IPS-20b (cell line): ENCODE measurements at regions not wholly inside any gene's neighbourhood (a gene's known extent, or its start where the extent isn't known, plus 50 kb on each side); places are given as distances from the start of the nearest gene placed in this dataset.

Experiments used
- H3K27ac ChIP-seq: one replicate; pipeline ENCODE4 v1.5.1; 2013; ENCODE audit warnings: low read length
- H3K27me3 ChIP-seq: 2 replicates; pipeline ENCODE4 v1.6.1; 2013; ENCODE audit warnings: mild to moderate bottlenecking, low read length, inconsistent platforms; ENCODE audit not compliant: insufficient read depth
- H3K36me3 ChIP-seq: 2 replicates; pipeline ENCODE4 v1.6.1; 2013; ENCODE audit warnings: low read depth, mild to moderate bottlenecking, inconsistent platforms, low read length, moderate library complexity; ENCODE audit not compliant: insufficient read depth
- H3K4me1 ChIP-seq: 2 replicates; pipeline ENCODE4 v1.6.1; 2013; ENCODE audit warnings: mild to moderate bottlenecking, control low read depth, inconsistent platforms, low read length, moderate library complexity; ENCODE audit not compliant: insufficient read depth
- H3K4me3 ChIP-seq: 2 replicates; pipeline ENCODE4 v1.5.1; 2013; ENCODE audit warnings: mild to moderate bottlenecking, low read length, inconsistent platforms
- H3K9ac ChIP-seq: 2 replicates; pipeline ENCODE4 v1.6.1; 2013; ENCODE audit warnings: low read depth, mild to moderate bottlenecking, inconsistent platforms, low read length, moderate library complexity
- H3K9me3 ChIP-seq: 2 replicates; pipeline ENCODE4 v1.6.1; 2013; ENCODE audit warnings: mild to moderate bottlenecking, low read depth, low read length, inconsistent platforms; ENCODE audit not compliant: insufficient read depth

- Histone ChIP-seq H3K9ac (no peak overlapping the region), H3K9me3 (no peaks in the 10 kb centered on the region), H3K4me1 (no peaks in the 10 kb centered on the region; the same call in 1 of the 2 replicates), H3K27ac (no peak overlapping the region), H3K36me3 (no peaks in the 10 kb centered on the region), H3K4me3 (no peak overlapping the region), H3K27me3 (no peaks in the 10 kb centered on the region)
Observed at GRCh38 chr9:106065136-106065535, 370.8 kb downstream of the TMEM38B start.

DNA sequence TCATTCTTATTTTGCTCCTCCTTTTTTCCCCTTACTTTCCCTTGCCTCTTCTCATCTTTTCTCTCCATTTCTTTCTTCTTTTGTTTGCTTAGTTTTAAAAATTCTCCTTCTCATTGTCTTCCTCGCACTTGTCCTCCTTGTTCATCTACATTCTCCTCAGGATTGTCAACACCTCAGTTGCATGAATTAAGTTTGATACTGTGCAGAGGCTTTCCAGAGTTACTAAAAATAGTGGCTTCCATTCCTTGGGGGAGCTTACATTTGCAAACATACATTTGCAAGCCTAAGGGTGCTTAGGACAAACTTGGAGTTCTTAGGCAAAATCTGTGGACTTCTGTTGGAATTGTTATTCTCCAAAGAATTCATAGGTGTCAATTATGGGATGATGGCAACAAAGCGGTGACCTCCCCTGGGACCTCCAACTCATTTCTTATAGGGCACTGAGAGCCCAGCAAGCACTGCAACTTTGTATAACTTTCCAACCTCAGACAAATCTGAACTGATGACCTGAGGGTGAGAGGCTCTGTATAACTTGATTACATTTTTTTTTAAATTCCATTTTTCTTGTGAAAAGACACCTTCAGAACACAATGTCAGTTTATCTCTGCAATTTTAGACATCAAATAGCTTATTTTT, 371.4 kb downstream of the TMEM38B start:
- Histone ChIP-seq H3K4me3 (no peak overlapping the region), H3K9me3 (no peaks in the 10 kb centered on the region), H3K36me3 (no peaks in the 10 kb centered on the region), H3K27ac (no peak overlapping the region), H3K27me3 (no peaks in the 10 kb centered on the region), H3K4me1 (no peaks in the 10 kb centered on the region; the same call in 1 of the 2 replicates), H3K9ac (no peak overlapping the region)

DNA sequence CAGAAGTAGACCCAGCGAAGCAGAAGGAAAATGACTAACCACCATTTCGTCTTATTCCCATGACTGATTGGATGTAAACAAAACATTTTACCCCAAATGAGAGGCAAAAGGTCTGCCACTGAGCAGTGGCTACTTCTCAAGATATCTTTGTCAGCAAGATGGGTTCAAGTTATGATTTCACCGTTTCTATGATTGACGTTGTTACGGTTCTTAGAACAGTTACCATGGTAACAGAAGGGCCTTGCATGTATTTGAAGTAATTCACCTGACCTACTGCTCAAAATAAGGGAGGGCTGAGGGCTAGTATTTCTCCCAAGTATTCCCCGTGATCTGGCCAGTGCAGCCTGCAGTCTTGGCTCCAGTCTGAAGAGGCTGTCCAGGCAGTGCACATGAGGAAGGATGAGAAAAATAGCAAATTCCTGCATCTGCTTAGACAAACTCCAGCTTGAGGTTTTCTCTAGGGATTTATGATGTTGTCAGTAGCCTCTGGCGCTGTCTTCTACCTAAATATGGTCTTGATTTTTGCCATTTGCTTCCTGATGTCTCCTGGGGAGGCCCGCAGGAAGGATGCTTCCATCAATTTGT, 372.7 kb downstream of the TMEM38B start:
- Histone ChIP-seq H3K9ac (no peak overlapping the region), H3K4me3 (no peak overlapping the region), H3K36me3 (no peaks in the 10 kb centered on the region), H3K27me3 (no peaks in the 10 kb centered on the region), H3K4me1 (no peaks in the 10 kb centered on the region; the same call in 1 of the 2 replicates), H3K9me3 (no peaks in the 10 kb centered on the region), H3K27ac (no peak overlapping the region)

DNA sequence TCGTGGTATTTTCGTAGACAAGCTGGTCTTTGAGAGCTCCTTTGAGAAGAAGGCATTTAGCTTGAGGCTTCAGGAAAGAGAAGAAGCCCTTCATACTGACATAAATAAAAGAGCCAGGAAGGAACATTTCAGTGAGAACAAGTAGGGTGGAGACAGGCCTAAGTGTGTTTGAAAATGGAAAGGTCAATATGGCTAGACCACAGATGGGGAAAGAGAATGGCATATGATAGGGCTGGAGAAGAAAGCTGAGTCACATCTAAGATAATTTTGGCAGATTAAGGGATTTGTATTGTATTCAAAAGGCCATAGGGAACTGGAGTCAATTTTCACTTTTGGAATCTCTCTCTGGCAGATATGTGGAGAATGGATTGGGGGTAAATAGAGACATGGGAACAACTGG, 374.9 kb downstream of the TMEM38B start:
- Histone ChIP-seq H3K4me1 (no peaks in the 10 kb centered on the region; the same call in 1 of the 2 replicates), H3K9ac (no peak overlapping the region), H3K27me3 (no peaks in the 10 kb centered on the region), H3K27ac (no peak overlapping the region), H3K9me3 (no peaks in the 10 kb centered on the region), H3K36me3 (no peaks in the 10 kb centered on the region), H3K4me3 (no peak overlapping the region)

- Histone ChIP-seq H3K27ac (no peak overlapping the region), H3K27me3 (no peaks in the 10 kb centered on the region), H3K9ac (no peak overlapping the region), H3K9me3 (no peaks in the 10 kb centered on the region), H3K36me3 (no peaks in the 10 kb centered on the region), H3K4me1 (no peaks in the 10 kb centered on the region), H3K4me3 (no peak overlapping the region)
Observed at GRCh38 chr9:106072421-106072820, 378.1 kb downstream of the TMEM38B start.

GRCh38 chr9:106074006-106074405, 379.7 kb downstream of the TMEM38B start:
- Histone ChIP-seq H3K36me3 (no peaks in the 10 kb centered on the region), H3K9ac (no peak overlapping the region), H3K9me3 (no peaks in the 10 kb centered on the region)

DNA sequence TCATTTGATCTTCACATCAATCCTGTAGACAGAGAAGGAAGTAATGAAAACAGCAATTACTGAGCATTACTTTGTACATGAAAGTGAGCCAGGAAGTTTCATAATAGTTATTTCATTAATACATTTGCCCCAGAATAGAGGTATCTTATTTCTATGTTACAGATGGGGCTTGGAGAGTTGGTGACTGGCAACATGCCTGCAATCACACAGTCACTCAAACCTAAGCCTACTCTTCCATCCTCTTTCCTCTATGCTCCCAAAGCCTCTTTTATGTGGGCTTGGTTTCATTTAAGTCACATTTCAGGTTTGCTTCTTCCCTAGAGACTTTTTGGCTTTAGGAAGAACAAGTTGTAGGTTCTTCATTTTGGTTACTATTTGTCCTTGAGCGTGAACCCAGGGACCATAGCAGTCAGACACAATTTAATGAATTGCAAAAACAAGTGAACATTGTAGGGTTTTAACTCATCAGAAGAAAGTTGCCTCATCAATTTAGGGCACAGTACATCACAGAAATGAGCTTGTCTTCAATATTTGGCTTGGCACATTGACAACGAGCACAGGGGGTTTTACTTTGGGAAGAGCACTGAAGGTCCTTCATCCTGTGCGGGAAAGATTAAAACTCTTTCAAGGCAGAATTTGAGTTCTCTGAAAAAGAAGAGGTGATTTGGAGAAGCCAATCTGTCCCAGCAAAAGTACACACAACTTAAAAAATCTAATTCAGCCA, 381.1 kb downstream of the TMEM38B start:
- no peaks in the 10 kb centered on the region for H3K4me1 ChIP-seq
- no peak overlapping the region for H3K27ac ChIP-seq
- no peaks in the 10 kb centered on the region for H3K36me3 ChIP-seq
- no peak overlapping the region for H3K9ac ChIP-seq
- H3K9me3 ChIP-seq = no peaks in the 10 kb centered on the region
- H3K27me3 ChIP-seq = no peaks in the 10 kb centered on the region
- no peak overlapping the region for H3K4me3 ChIP-seq

More at GRCh38 chr9:106074006-106074405, 379.7 kb downstream of the TMEM38B start:
- Histone ChIP-seq H3K4me1 (no peaks in the 10 kb centered on the region), H3K27ac (no peak overlapping the region), H3K4me3 (no peak overlapping the region), H3K27me3 (no peaks in the 10 kb centered on the region)

DNA sequence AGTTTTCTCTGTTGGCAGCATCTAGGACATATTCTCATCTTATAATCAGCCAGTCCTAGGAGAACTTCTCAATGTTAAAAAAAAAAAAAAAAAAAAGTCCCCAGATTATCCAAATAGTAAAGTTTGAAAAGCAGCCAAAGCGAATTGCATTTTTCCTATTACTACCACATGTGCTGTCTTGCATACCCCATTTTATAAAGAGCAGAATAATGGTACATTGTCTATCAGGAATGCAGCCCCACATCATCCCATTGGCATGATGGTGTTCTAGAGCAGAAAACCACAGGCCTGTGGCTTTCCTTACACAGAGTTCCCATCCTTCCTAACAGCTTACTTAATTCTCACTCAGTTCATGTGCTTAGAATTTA, 381.6 kb downstream of the TMEM38B start:
- Histone ChIP-seq H3K4me1 (no peaks in the 10 kb centered on the region), H3K27ac (no peak overlapping the region), H3K4me3 (no peak overlapping the region), H3K9ac (no peak overlapping the region), H3K27me3 (no peaks in the 10 kb centered on the region), H3K36me3 (no peaks in the 10 kb centered on the region), H3K9me3 (no peaks in the 10 kb centered on the region)

- H3K27ac ChIP-seq = no peak overlapping the region
- H3K27me3 ChIP-seq = no peaks in the 10 kb centered on the region
- H3K9ac ChIP-seq = no peak overlapping the region
- no peak overlapping the region for H3K4me3 ChIP-seq
- no peaks in the 10 kb centered on the region for H3K4me1 ChIP-seq
- H3K9me3 ChIP-seq = no peaks in the 10 kb centered on the region
- no peaks in the 10 kb centered on the region for H3K36me3 ChIP-seq
Observed at GRCh38 chr9:106076711-106077110, 382.4 kb downstream of the TMEM38B start.

- Histone ChIP-seq H3K27ac (no peak overlapping the region), H3K4me3 (no peak overlapping the region), H3K9me3 (no peaks in the 10 kb centered on the region), H3K4me1 (no peaks in the 10 kb centered on the region), H3K9ac (no peak overlapping the region), H3K27me3 (no peaks in the 10 kb centered on the region), H3K36me3 (no peaks in the 10 kb centered on the region)
Observed at GRCh38 chr9:106077731-106078130, 383.4 kb downstream of the TMEM38B start.

GRCh38 chr9:106082621-106083020, 388.3 kb downstream of the TMEM38B start:
- no peaks in the 10 kb centered on the region for H3K4me1 ChIP-seq
- H3K9ac ChIP-seq = no peak overlapping the region
- H3K9me3 ChIP-seq = no peaks in the 10 kb centered on the region
- H3K27me3 ChIP-seq = no peaks in the 10 kb centered on the region
- no peak overlapping the region for H3K27ac ChIP-seq
- no peaks in the 10 kb centered on the region for H3K36me3 ChIP-seq
- H3K4me3 ChIP-seq = no peak overlapping the region

DNA sequence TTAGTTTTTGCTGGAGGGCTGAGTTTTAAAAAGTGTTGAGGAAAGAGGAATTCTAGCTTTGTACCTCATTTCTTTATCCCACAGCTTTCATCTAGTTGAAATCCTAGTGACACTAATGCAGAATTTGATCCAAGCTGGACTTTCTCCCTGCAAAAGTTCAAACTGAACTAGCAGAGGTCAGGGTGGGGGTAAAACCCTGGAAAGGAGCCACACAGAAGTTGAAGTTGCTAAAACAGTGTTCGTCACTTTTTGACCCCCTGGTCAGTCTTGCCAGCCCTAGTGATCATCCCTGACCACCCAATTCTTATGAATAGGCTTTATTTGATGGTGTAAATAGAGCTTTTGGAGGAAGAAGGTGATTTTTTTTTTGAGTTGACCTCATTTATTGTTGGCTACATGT, 390.4 kb downstream of the TMEM38B start:
- no peak overlapping the region for H3K9ac ChIP-seq
- no peak overlapping the region for H3K27ac ChIP-seq
- no peaks in the 10 kb centered on the region for H3K27me3 ChIP-seq
- H3K4me1 ChIP-seq = no peaks in the 10 kb centered on the region
- no peaks in the 10 kb centered on the region for H3K9me3 ChIP-seq
- H3K4me3 ChIP-seq = no peak overlapping the region
- no peaks in the 10 kb centered on the region for H3K36me3 ChIP-seq
